OCI-LY3 (cell line): ENCODE measurements at regions not wholly inside any gene's neighbourhood (a gene's known extent, or its start where the extent isn't known, plus 50 kb on each side); places are given as distances from the start of the nearest gene placed in this dataset.

ENCODE experiments used
- H2AFZ ChIP-seq: fragments of 200-600, 300-600 bp; shearing (Covaris generic); 2 replicates; pipeline ENCODE4 v1.6.0; 2014; ENCODE audit warnings: antibody characterized with exemption, low read depth, low read length
- H3K27ac ChIP-seq: fragments of 200-600, 300-600 bp; sonication (generic); 2 replicates; pipeline ENCODE4 v1.5.1; 2014; ENCODE audit warnings: mild to moderate bottlenecking, low read length, moderate library complexity, mixed read lengths
- H3K27me3 ChIP-seq: fragments of 200-600, 300-600 bp; sonication (generic); 2 replicates; pipeline ENCODE4 v1.6.1; 2014; ENCODE audit warnings: low read depth, low read length, mixed read lengths
- H3K36me3 ChIP-seq: fragments of 200-600, 300-600 bp; sonication (generic); replicated peaks from 2 replicates; pipeline ENCODE3; 2014; ENCODE audit warnings: low read depth, low read length, mixed read lengths
- H3K4me1 ChIP-seq: fragments of 300-600, 200-600 bp; sonication (generic); 2 replicates; pipeline ENCODE4 v1.6.1; 2014; ENCODE audit warnings: low read length, mixed read lengths
- H3K4me2 ChIP-seq: fragments of 200-600, 300-600 bp; sonication (generic); 2 replicates; pipeline ENCODE4 v1.6.1; 2014; ENCODE audit warnings: low read length, mixed read lengths
- H3K4me3 ChIP-seq: fragments of 300-600, 200-600 bp; sonication (generic); 2 replicates; pipeline ENCODE4 v1.5.1; 2014; ENCODE audit warnings: antibody characterized with exemption, mild to moderate bottlenecking, low read length, moderate library complexity
- H3K79me2 ChIP-seq: fragments of 300-600, 200-600 bp; shearing (Covaris generic); 2 replicates; pipeline ENCODE4 v1.6.1; 2014; ENCODE audit warnings: mild to moderate bottlenecking, low read length, mixed read lengths
- H3K9ac ChIP-seq: fragments of 300-600, 200-600 bp; shearing (Covaris generic); 2 replicates; pipeline ENCODE4 v1.6.0; 2014; ENCODE audit warnings: mild to moderate bottlenecking, low read length, moderate library complexity
- H3K9me3 ChIP-seq: fragments of 200-600, 300-600 bp; shearing (Covaris generic); 2 replicates; pipeline ENCODE4 v1.6.1; 2014; ENCODE audit warnings: low read length, mixed read lengths; ENCODE audit not compliant: insufficient read depth
- H4K20me1 ChIP-seq: fragments of 200-600, 300-600 bp; sonication (generic); 2 replicates; pipeline ENCODE4 v1.6.1; 2016; ENCODE audit warnings: low read length, mixed read lengths; ENCODE audit not compliant: insufficient read depth
- CTCF ChIP-seq: fragments of 200-600, 300-600 bp; sonication (generic); IDR thresholded peaks from 2 replicates; pipeline ENCODE4 v1.5.1; 2014; ENCODE audit warnings: antibody characterized with exemption, low read length, low read depth
- EZH2phosphoT487 ChIP-seq: fragments of 200-600 bp; shearing (Covaris generic); IDR thresholded peaks from 2 replicates; pipeline ENCODE4 v1.6.1; 2018; ENCODE audit warnings: antibody characterized with exemption, mixed run types, low read depth

- Histone ChIP-seq H3K9me3 (peaks cover 4% of the 10 kb centered on the region; the same call in 1 of the 2 replicates), H3K4me1 (peaks cover 95% of the 10 kb centered on the region), H4K20me1 (no peaks in the 10 kb centered on the region), H3K4me2 (peak overlapping the region; percentile 68), H3K27me3 (no peaks in the 10 kb centered on the region), H3K79me2 (no peaks in the 10 kb centered on the region), H3K27ac (peak overlapping the region; percentile 99), H3K36me3 (peaks cover 5% of the 10 kb centered on the region), H3K9ac (peak overlapping the region; percentile 99), H3K4me3 (peak overlapping the region; percentile 45), H2AFZ (no peak overlapping the region)
- TF ChIP-seq EZH2phosphoT487, result no peak
- TF ChIP-seq CTCF, result no peak
Observed at GRCh38 chr12:47394070-47394469, 311.8 kb downstream of the RPAP3 start.

- peak overlapping the region; percentile 99 for H3K27ac ChIP-seq
Observed at GRCh38 chr12:47393403-47393790, 312.4 kb downstream of the RPAP3 start.

GRCh38 chr12:47391566-47391965 lies 311.8 kb upstream of the AMIGO2 start:
- no peaks in the 10 kb centered on the region for H3K79me2 ChIP-seq
- no peaks in the 10 kb centered on the region for H4K20me1 ChIP-seq
- no peaks in the 10 kb centered on the region for H3K36me3 ChIP-seq
- H3K9me3 ChIP-seq, result no peaks in the 10 kb centered on the region
- H2AFZ ChIP-seq, result peak overlapping the region; percentile 8; the same call in 1 of the 2 replicates
- no peaks in the 10 kb centered on the region for H3K27me3 ChIP-seq
- TF ChIP-seq CTCF (no peak), EZH2phosphoT487 (no peak)
- H3K9ac ChIP-seq, result peak overlapping the region; percentile 99
- H3K4me1 ChIP-seq, result peaks cover 79% of the 10 kb centered on the region
- H3K4me3 ChIP-seq, result peak overlapping the region; percentile 0; the same call in 1 of the 2 replicates
- peak overlapping the region; percentile 68 for H3K4me2 ChIP-seq
- H3K27ac ChIP-seq, result peak overlapping the region; percentile 99

More at GRCh38 chr12:47393403-47393790, 312.4 kb downstream of the RPAP3 start:
- H3K27me3 ChIP-seq, result no peaks in the 10 kb centered on the region
- no peaks in the 10 kb centered on the region for H3K79me2 ChIP-seq
- peak overlapping the region; percentile 99 for H3K9ac ChIP-seq
- peaks cover 95% of the 10 kb centered on the region for H3K4me1 ChIP-seq
- no peaks in the 10 kb centered on the region for H3K36me3 ChIP-seq
- no peak for TF ChIP-seq CTCF
- TF ChIP-seq EZH2phosphoT487, result no peak
- no peaks in the 10 kb centered on the region for H4K20me1 ChIP-seq
- H3K4me2 ChIP-seq, result peak overlapping the region; percentile 68
- H3K4me3 ChIP-seq, result peak overlapping the region; percentile 45
- H2AFZ ChIP-seq, result no peak overlapping the region
- no peaks in the 10 kb centered on the region for H3K9me3 ChIP-seq

- Histone ChIP-seq H3K4me1 (peaks cover 73% of the 10 kb centered on the region), H3K4me2 (no peak overlapping the region), H3K27me3 (no peaks in the 10 kb centered on the region), H2AFZ (no peak overlapping the region), H3K4me3 (no peak overlapping the region), H3K27ac (0 out of 2 replicates have a peak overlapping the region, but pooled peaks have one; percentile 99), H4K20me1 (no peaks in the 10 kb centered on the region), H3K79me2 (no peaks in the 10 kb centered on the region), H3K9ac (no peak overlapping the region), H3K9me3 (no peaks in the 10 kb centered on the region), H3K36me3 (no peaks in the 10 kb centered on the region)
- TF ChIP-seq CTCF (no peak), EZH2phosphoT487 (no peak)
Observed at GRCh38 chr12:47388712-47389111, 309.0 kb upstream of the AMIGO2 start.
